ENCODE measurements at regions not wholly inside any gene's neighbourhood (a gene's known extent, or its start where the extent isn't known, plus 50 kb on each side); places are given as distances from the start of the nearest gene placed in this dataset.

DNA sequence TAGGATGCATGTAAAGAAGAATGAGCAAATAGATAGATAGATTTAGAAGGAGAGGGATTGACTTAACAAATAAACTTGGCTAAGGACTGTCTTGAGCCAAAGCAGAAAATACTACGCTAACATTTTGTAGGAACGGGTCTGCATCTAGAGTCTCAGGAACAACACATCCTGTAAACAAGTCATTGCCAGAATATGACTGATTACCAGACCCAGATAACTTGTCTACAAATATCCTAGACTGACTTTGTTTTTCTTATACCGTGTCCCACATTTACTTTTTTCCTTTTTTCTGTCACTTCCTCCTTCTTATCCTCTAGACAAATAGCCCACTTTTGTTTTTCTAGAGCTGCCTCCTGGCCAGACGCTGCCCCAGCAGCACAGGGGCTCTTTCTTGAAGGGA, 393.6 kb downstream of the PDGFC start:
- Histone ChIP-seq H4K91ac (ENCODE audit: insufficient read depth, low read depth, low read length) (no peak overlapping the region), H4K8ac (ENCODE audit: low read depth in 2 of 2, low read length in 2 of 2) (no peak overlapping the region), H3K23ac (ENCODE audit: low read depth, low read length) (no peak overlapping the region), H2BK20ac (ENCODE audit: low read depth, low read length) (no peak overlapping the region), H3K36me3 (ENCODE audit: control insufficient read depth, insufficient read depth, low read length) (no peaks in the 10 kb centered on the region), H3K4me1 (ENCODE audit: control insufficient read depth, insufficient read depth, low read length) (no peaks in the 10 kb centered on the region), H3K9ac (ENCODE audit: low read depth, low read length) (no peak overlapping the region), H3K4me2 (ENCODE audit: low read depth, low read length) (no peak overlapping the region), H2AK5ac (ENCODE audit: low read depth, low read length) (no peak overlapping the region), H2BK15ac (ENCODE audit: low read depth, low read length) (no peak overlapping the region; the same call in 2 of the 3 replicates), H3K18ac (ENCODE audit: low read depth, low read length) (no peak overlapping the region), H3K27me3 (ENCODE audit: control insufficient read depth, insufficient read depth, low read length) (no peaks in the 10 kb centered on the region), H3K4me3 (ENCODE audit: insufficient read depth, low read depth, low read length) (no peak overlapping the region), H3K79me1 (ENCODE audit: low read depth in 1 of 2, low read length in 2 of 2) (no peaks in the 10 kb centered on the region), H2AK9ac (replicated peaks; ENCODE audit: low read depth, low read length, poor library complexity) (no peak overlapping the region), H3K27ac (ENCODE audit: insufficient read depth, low read length) (no peak overlapping the region), H4K20me1 (ENCODE audit: insufficient read depth, low read length) (no peaks in the 10 kb centered on the region), H3K14ac (replicated peaks; ENCODE audit: low read depth, low read length) (no peak overlapping the region), H3K4ac (ENCODE audit: low read depth, low read length) (no peak overlapping the region), H2BK5ac (ENCODE audit: low read depth, low read length, poor library complexity, severe bottlenecking) (no peak overlapping the region), H4K5ac (ENCODE audit: low read depth, low read length) (no peak overlapping the region), H2AFZ (replicated peaks; ENCODE audit: low read length, poor library complexity) (no peak overlapping the region), H2BK120ac (ENCODE audit: low read depth, low read length) (no peak overlapping the region), H3K9me1 (ENCODE audit: insufficient read depth, low read length) (no peaks in the 10 kb centered on the region), H3K9me3 (ENCODE audit: control insufficient read depth, insufficient read depth, low read length) (no peaks in the 10 kb centered on the region), H3K56ac (ENCODE audit: extremely low read depth, insufficient read depth, low read length) (no peak overlapping the region)
- ChIA-PET CTCF (interaction anchor here (0.6 kb wide), 1 partner anchor 9 kb away, joined by 5 read pairs; no protein-coding TSS in a partner anchor), POLR2A (ENCODE audit: unreplicated experiment) (no interaction called here)
- in situ Hi-C loops (cut with MboI; ENCODE audit: low sequenced_read_pairs) (no loop called here), intact Hi-C loops (cut with micrococcal nuclease) (no loop called here), dilution Hi-C loops (cut with HindIII; ENCODE audit: low sequenced_read_pairs, unreplicated experiment) (no loop called here)
- DNase-seq = no peak
- BruUV-seq (replicated peaks) = no TSS peak
- no CpG with 5 or more reads among the region's 4 CpGs for WGBS, 2 experiments (ENCODE audit: extremely low coverage in 2 of 2, insufficient read length in 1 of 2)
- TF ChIP-seq RAD21 (IDR thresholded peaks at IDR 0.05; ENCODE audit: low read length) = no peak
- TF ChIP-seq FOS (IDR thresholded peaks at IDR 0.05; ENCODE audit: low read depth, low read length) = no peak
- no peak for TF ChIP-seq MAFK (IDR thresholded peaks at IDR 0.05; ENCODE audit: low read depth, low read length)
- no peak for TF ChIP-seq BHLHE40 (IDR thresholded peaks at IDR 0.05; ENCODE audit: low read depth, low read length)
- TF ChIP-seq, protein P1, sequence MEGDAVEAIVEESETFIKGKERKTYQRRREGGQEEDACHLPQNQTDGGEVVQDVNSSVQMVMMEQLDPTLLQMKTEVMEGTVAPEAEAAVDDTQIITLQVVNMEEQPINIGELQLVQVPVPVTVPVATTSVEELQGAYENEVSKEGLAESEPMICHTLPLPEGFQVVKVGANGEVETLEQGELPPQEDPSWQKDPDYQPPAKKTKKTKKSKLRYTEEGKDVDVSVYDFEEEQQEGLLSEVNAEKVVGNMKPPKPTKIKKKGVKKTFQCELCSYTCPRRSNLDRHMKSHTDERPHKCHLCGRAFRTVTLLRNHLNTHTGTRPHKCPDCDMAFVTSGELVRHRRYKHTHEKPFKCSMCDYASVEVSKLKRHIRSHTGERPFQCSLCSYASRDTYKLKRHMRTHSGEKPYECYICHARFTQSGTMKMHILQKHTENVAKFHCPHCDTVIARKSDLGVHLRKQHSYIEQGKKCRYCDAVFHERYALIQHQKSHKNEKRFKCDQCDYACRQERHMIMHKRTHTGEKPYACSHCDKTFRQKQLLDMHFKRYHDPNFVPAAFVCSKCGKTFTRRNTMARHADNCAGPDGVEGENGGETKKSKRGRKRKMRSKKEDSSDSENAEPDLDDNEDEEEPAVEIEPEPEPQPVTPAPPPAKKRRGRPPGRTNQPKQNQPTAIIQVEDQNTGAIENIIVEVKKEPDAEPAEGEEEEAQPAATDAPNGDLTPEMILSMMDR (conservative IDR thresholded peaks at IDR 0.05; ENCODE audit: low read depth, low read length) = no peak
- TF ChIP-seq RCOR1 (IDR thresholded peaks at IDR 0.05; ENCODE audit: insufficient replicate concordance, low read length) = no peak
- no peak for TF ChIP-seq MXI1 (IDR thresholded peaks at IDR 0.05; ENCODE audit: borderline replicate concordance, low read depth, low read length)
- TF ChIP-seq, protein P2, sequence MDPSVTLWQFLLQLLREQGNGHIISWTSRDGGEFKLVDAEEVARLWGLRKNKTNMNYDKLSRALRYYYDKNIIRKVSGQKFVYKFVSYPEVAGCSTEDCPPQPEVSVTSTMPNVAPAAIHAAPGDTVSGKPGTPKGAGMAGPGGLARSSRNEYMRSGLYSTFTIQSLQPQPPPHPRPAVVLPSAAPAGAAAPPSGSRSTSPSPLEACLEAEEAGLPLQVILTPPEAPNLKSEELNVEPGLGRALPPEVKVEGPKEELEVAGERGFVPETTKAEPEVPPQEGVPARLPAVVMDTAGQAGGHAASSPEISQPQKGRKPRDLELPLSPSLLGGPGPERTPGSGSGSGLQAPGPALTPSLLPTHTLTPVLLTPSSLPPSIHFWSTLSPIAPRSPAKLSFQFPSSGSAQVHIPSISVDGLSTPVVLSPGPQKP (IDR thresholded peaks at IDR 0.05; ENCODE audit: borderline replicate concordance, low read depth, low read length) = no peak
- TF ChIP-seq, protein P3, sequence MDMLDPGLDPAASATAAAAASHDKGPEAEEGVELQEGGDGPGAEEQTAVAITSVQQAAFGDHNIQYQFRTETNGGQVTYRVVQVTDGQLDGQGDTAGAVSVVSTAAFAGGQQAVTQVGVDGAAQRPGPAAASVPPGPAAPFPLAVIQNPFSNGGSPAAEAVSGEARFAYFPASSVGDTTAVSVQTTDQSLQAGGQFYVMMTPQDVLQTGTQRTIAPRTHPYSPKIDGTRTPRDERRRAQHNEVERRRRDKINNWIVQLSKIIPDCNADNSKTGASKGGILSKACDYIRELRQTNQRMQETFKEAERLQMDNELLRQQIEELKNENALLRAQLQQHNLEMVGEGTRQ (IDR thresholded peaks at IDR 0.05; ENCODE audit: low read depth, low read length) = no peak
- no peak for TF ChIP-seq NFE2L2 (IDR thresholded peaks at IDR 0.05; ENCODE audit: low read depth, low read length)
- ATAC-seq (ENCODE audit: low read depth) = no peak
